HT1080 (cell line): ENCODE measurements at regions not wholly inside any gene's neighbourhood (a gene's known extent, or its start where the extent isn't known, plus 50 kb on each side); places are given as distances from the start of the nearest gene placed in this dataset.
"Not testable (repeated sequence)": the region's sequence is repeated elsewhere in the genome, so short reads cannot be mapped to it uniquely, and the experiment has no call there.

Source experiments
- DNase-seq: peaks from one replicate; pipeline ENCODE4 v3.0.0-alpha.2; 2015; ENCODE audit warnings: low read depth

- DNase-seq: no peak
Observed at GRCh38 chr17:72467841-72468653, 347.2 kb downstream of the SOX9 start.

DNA sequence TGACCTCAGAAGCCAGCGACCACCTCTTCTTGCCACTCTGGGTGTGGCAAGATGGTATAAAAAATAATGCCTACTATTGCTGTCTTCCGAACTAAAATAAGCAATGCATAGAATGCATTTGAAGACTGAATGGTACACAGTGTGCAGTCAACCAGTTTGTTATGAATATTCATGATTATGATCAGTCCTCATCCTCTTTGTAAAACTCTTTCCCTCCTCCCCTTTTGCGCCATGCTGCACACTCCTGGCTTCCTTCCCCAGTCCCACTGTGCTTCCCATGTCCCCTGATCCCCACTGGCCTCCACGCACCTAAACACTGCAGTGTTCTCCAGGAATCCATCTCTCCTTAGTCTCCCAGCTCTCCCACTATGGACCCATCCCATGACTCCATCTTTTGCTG is 348.0 kb downstream of the SOX9 start:
- DNase-seq: no peak

DNA sequence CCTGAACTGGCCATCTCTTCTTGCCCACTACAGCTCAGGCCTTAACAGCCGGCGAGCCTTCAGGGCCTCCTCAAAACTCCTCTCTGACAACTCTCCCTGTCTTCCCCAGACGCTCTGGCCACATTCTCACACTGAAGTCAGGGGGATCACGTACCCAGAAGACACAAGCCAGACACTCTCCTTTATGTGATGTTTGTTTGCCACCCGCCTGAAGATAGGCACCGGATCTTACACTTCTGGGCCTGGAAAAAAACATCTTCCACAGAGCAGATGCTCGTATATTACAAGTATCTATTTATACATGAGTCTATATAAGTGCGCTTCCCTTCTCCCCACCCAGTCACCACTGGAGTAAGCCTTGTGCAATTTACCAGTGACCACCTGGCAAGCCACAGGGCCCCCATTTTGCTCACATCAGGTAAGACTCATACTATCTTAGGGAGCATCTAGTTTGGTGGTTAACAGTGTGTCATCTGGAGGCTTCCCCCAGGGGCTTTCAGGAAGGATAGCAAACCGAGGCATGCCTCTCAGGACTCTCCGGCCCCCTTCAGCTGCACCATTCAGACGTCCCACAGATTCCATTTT is 349.4 kb downstream of the SOX9 start:
- no peak for DNase-seq

- DNase-seq: no peak
Observed at GRCh38 chr17:72470734-72471133, 349.9 kb downstream of the SOX9 start.

DNA sequence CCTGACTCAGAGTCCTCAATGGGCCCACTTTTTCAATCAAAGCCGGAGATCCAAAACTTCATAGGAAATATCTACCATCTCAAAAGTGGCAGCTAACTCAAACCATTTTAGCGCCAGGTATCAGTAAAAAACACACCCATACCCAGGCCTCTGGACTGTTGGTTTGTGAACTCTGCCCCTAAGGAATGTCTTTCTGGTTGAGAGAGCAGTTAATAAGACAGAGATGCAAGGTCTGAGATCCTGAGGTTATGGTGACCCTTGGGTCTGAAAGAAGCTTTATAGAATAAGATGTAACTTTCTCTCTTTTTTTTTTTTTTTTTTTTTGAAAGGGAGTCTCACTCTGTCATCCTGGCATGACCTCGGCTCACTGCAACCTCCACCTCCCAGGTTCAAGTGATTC is 350.5 kb downstream of the SOX9 start:
- no peak for DNase-seq

- no peak for DNase-seq
Observed at GRCh38 chr17:72472106-72472505, 351.3 kb downstream of the SOX9 start.

GRCh38 chr17:72472853-72473390 is 352.1 kb downstream of the SOX9 start:
- not testable (repeated sequence) for DNase-seq

DNA sequence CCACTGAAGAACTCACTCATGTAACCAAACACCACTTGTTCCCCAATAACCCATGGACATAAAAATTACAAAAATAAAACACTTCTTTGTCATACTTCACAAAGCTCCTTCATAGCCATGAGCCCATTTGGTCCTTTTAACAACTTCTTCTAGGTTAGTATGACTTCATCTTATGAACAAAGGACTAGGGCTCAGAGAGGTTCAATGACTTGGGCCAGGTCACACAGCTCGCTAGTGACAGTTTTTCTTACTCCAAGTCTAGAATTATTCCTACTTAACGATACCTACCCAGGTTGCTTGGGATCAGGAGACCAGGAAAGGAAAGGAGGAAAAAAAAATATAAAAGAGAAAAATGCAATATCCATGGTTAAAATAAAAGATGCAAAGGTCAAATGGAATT is 353.4 kb downstream of the SOX9 start:
- DNase-seq: no peak

DNA sequence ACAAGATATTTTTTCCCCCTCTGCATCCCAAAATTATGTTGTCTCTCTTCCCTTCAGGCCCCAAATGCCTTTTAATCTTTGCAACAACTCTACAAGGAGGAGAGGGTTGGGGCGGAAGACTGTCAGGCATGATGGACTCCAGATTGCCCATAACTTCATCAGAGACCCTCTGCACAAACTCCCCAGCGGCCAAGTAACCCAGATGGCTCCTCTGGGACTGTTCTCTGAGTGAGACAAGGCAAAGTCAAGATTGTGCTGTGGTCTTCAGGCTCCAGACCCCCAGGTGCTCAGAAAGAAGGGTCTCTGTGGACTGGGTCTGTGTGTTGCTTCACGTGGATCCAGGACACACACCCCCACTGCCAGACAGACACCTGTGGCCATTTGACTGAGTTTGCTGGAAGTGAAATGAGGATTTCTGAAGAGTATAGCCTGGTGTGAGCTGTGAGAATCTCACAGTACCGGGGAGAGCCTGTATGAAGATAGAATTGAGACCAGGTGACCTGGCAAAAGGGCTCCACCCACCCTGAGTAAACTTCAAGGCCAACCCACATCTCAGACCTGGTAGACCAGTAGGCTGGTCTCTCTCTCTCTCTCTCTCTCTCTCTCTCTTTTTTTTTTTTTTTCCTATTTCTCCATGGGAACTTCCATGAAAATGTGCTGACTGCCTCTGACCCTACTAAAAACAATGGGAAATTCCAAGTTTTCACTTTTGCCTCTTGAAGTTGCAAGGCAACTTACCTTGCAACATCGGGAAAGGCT is 354.1 kb downstream of the SOX9 start:
- DNase-seq: no peak

DNA sequence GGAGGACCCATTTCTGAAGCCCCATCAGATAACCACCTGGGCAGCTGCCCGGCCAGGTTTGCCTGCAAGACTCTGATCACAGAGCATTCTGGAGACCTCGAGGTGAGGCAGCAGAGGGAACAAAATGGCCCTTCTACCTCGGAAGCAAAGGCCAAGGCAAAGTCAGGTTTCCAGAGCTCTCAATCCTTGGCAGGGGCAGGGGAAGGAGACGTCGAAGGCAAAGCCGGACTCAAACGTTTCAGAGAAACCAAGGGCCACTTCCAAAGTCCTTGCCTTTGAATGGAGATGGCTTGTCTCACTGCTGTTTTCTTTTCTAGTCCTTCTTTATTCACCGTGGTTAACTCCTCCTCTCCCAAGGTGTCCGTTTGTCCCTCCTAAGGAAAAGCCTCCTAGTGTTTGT is 355.3 kb downstream of the SOX9 start:
- no peak for DNase-seq

DNA sequence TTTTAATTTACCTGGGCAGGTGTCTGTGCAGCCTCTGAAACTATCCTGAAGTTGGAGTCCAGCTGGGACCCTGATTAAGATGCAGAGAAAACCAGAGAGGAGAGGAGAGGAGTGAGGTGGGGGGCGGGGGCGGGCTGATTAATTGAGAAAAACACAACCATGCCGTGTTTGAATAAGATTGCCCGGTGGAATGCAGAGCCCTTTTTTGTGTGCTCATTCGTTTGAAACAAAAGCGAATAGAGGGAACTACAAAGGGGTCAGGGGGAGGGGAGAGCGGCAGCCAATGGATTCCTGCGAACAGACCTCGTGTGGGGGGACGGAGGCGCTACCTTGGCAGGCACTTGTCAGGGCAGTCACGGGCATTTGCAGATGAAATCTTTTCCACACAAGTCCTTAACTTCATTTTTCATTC is 355.8 kb downstream of the SOX9 start:
- no peak for DNase-seq

GRCh38 chr17:72477491-72477890 is 356.7 kb downstream of the SOX9 start:
- DNase-seq: no peak

- no peak for DNase-seq
Observed at GRCh38 chr17:72479113-72479512, 358.3 kb downstream of the SOX9 start.

GRCh38 chr17:72481572-72481971 is 360.8 kb downstream of the SOX9 start:
- DNase-seq: no peak

DNA sequence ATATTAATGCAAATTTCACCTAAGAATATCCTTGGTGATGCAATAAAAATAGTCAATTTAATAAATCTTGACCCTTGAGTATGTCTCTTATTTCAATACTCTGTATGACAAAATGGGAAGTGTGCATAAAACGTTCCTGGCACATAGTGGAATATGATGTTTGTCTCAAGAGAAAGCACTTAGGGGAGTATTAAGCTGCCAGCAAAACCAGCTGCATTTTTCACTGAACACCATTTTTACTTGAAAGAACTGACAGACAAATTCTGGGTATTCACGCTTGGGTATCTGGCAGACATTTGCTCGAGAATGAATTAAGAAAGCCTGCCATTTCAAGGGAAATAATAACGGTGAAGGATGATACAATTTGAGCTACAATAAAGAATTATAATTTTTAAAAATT is 364.8 kb downstream of the SOX9 start:
- DNase-seq: no peak

DNA sequence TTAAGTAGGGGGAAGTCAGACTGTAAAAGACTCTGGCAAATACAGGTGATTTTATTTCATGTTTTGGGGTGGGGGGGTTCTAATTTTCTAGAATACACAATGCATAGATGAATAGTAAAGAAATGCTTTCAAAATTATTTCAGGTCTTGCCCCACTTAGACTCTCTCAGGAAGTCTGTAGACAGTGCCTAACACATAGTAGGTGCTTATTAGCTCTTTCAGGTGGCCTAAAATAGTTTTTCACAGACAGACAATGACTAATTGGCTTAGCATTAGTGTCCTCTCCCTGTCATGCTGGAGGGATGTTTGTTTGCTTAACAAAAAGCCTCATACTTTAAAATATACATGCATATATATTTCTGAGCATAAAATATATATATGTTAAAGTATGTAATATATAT is 366.0 kb downstream of the SOX9 start:
- no peak for DNase-seq

GRCh38 chr17:72487731-72488494 is 367.1 kb downstream of the SOX9 start:
- DNase-seq: no peak

GRCh38 chr17:72488555-72489271 is 367.9 kb downstream of the SOX9 start:
- no peak for DNase-seq

- no peak for DNase-seq
Observed at GRCh38 chr17:72489272-72489641, 368.4 kb downstream of the SOX9 start.

DNA sequence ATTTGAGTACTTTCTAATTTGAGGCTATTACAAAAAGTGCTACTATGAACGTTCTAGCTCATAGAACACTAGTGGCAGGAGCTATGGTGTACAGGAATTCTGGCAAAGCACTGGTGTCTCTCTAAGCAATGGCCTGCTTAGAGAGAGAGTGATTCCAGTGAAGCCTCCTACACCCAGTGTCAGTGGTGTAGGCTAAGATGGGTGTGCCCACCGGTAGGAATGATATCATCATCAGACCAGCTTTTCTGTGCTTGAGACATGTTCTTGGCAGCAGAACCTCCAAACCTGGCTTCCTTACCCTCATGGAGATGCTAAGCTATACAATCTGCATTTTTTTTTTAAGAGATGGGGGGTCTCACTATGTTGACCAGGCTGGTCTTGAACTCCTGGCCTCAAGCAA is 370.3 kb downstream of the SOX9 start:
- no peak for DNase-seq

DNA sequence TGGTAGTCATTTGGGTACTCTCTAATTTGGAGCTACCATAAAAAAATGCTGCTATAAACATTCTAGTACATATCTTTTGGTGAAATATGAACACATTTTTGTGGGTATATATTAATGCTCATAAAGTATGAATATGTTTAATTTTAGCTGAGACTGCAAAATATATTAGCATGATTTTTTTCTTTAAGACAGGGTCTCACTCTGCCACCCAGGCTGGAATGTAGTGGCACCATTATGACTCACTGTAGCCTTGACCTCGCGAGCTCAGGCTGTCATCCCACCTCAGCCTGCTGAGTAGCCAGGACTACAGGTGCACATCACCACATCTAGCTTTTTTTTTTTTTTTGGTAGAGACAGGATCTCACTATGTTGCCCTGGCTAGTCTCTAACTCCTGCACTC is 371.7 kb downstream of the SOX9 start:
- no peak for DNase-seq
